ENCODE measurements at regions not wholly inside any gene's neighbourhood (a gene's known extent, or its start where the extent isn't known, plus 50 kb on each side); places are given as distances from the start of the nearest gene placed in this dataset.

DNA sequence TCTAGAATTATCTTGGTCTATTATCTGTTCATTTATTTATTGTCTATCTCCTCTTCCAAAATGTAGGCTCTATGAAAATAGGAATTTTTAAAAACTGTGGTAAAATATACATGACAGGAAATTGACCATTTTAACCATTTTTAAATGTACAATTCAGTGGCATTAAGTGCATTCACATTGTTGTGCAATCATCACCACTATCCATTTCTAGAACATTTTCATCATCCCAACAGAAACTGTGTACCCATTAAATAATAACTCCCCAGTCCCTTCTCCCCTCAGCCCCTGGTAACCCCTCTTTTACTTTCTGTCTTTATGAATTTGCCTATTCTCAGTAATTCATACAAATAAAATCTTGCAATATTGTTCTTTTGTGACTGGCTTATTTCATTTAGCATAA, 71.1 kb upstream of the LCLAT1 start:
- no peak overlapping the region for H3K27ac ChIP-seq
- TF ChIP-seq, protein P1, sequence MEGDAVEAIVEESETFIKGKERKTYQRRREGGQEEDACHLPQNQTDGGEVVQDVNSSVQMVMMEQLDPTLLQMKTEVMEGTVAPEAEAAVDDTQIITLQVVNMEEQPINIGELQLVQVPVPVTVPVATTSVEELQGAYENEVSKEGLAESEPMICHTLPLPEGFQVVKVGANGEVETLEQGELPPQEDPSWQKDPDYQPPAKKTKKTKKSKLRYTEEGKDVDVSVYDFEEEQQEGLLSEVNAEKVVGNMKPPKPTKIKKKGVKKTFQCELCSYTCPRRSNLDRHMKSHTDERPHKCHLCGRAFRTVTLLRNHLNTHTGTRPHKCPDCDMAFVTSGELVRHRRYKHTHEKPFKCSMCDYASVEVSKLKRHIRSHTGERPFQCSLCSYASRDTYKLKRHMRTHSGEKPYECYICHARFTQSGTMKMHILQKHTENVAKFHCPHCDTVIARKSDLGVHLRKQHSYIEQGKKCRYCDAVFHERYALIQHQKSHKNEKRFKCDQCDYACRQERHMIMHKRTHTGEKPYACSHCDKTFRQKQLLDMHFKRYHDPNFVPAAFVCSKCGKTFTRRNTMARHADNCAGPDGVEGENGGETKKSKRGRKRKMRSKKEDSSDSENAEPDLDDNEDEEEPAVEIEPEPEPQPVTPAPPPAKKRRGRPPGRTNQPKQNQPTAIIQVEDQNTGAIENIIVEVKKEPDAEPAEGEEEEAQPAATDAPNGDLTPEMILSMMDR (IDR thresholded peaks at IDR 0.05), result no peak
- no peaks in the 10 kb centered on the region for H3K36me3 ChIP-seq
- DNase-seq, result no peak
- intact Hi-C loops (cut with DNase I; ENCODE audit: low total_unique reads), result no loop called here
- no peak overlapping the region for H3K4me3 ChIP-seq
- H3K27me3 ChIP-seq, result no peaks in the 10 kb centered on the region
- no peaks in the 10 kb centered on the region for H3K9me3 ChIP-seq
- peaks cover 0 to 36% (median 30%) of the 10 kb centered on the region in 4 donors for H3K4me1 ChIP-seq

DNA sequence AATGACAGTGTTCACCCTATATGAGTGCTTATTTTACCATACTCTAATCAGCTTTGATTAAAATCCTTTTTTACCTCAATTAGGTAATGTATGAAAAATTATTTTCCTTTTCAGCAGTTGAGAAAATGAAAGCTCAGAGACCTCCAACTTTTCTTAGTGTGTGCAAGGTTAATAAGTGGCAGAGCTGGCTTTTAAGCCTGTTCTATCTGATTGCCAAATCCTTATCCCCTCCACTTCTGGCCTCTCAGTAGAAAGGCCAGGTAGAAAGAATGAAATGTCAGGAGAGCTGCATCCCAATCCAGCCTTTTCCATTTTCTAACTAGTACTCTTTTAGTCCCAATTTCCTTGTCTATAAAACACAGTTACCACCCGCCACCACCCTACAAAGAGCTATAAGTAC, 67.6 kb upstream of the LCLAT1 start:
- Histone ChIP-seq H3K36me3 (no peaks in the 10 kb centered on the region), H3K27me3 (no peaks in the 10 kb centered on the region), H3K4me3 (no peak overlapping the region), H3K4me1 (peaks cover 0 to 2% (median 0%) of the 10 kb centered on the region in 4 donors), H3K27ac (no peak overlapping the region), H3K9me3 (no peaks in the 10 kb centered on the region)
- no peak for DNase-seq
- intact Hi-C loops (cut with DNase I; ENCODE audit: low total_unique reads), result no loop called here
- TF ChIP-seq, protein P1 (IDR thresholded peaks at IDR 0.05), result no peak

DNA sequence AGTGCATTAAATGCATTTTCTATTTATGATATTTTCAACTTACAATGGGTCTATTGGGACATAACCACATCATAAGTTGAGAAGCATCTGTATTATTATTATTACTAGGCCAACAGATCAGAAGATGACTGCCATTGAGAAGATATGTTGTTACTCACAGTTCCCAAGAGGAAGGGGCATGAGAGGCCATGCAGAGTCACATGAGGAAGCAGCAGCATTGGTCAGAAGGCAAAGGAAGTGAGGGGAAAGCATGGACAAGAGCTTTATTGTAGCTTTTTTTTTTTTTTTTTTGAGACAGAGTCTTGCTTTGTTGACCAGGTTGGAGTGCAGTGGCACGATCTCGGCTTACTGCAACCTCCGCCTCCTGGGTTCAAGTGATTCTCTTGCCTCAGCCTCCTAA, 66.2 kb upstream of the LCLAT1 start:
- no peak for DNase-seq
- H3K27me3 ChIP-seq, result no peaks in the 10 kb centered on the region
- TF ChIP-seq, protein P1 (IDR thresholded peaks at IDR 0.05), result no peak
- H3K4me3 ChIP-seq, result no peak overlapping the region
- no peaks in the 10 kb centered on the region for H3K36me3 ChIP-seq
- intact Hi-C loops (cut with DNase I; ENCODE audit: low total_unique reads), result no loop called here
- H3K4me1 ChIP-seq, result no peaks in the 10 kb centered on the region
- H3K27ac ChIP-seq, result no peak overlapping the region
- no peaks in the 10 kb centered on the region for H3K9me3 ChIP-seq

DNA sequence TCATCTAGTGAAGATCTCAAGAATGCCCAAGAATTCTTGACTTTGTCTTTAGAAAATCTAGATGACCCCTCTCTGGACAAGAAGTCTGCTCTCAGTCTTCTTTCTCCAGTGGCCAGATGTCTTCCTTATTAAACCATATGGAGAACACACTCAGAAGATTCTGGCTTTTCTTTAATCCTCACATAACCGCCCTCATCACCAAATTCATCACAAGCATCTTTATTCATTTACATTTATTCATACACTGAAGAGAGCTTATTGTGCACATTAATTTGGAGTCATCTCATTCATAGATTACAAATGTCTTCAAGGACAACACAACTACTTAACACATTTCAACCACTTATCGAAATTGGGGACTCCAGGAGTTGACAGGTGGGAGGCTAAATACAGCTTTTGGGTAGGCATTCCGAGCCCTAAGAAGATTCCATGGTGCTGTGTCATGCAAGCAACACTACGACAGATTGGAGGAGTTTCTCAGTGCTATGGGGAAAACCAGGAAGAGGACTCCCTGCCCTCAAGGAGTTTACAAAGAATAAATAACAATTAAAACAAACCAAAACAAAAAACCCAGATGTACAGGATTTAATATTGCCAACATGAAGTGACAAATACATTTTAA, 64.8 kb upstream of the LCLAT1 start:
- intact Hi-C loops (cut with DNase I; ENCODE audit: low total_unique reads), result no loop called here
- no peaks in the 10 kb centered on the region for H3K9me3 ChIP-seq
- H3K27me3 ChIP-seq, result no peaks in the 10 kb centered on the region
- H3K36me3 ChIP-seq, result no peaks in the 10 kb centered on the region
- H3K4me3 ChIP-seq, result no peak overlapping the region
- TF ChIP-seq, protein P1 (IDR thresholded peaks at IDR 0.05), result no peak
- DNase-seq, result no peak
- no peaks in the 10 kb centered on the region for H3K4me1 ChIP-seq
- no peak overlapping the region for H3K27ac ChIP-seq

DNA sequence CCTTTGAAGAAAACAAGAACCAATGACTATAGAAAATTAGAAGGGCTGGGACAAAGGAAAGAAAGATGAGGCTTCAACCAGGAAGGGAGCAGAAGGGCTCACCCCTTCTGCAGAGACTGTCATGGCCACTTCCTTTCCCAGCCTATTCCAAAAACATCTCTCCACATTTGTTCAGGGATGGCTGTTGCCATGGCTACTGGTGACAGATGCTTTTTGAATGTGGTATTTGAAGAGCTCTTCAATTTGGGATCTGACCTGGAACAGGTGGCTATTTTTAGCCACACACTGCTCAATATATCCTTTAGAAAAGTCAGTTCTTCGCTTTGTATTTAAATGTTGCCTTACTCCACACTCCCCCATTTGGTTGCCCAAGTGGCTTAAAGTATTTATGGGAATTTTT, 64.1 kb upstream of the LCLAT1 start:
- DNase-seq, result no peak
- intact Hi-C loops (cut with DNase I; ENCODE audit: low total_unique reads), result no loop called here
- Histone ChIP-seq H3K36me3 (no peaks in the 10 kb centered on the region), H3K9me3 (no peaks in the 10 kb centered on the region), H3K4me3 (no peak overlapping the region), H3K27me3 (no peaks in the 10 kb centered on the region), H3K4me1 (no peaks in the 10 kb centered on the region), H3K27ac (no peak overlapping the region)
- TF ChIP-seq, protein P1 (IDR thresholded peaks at IDR 0.05), result no peak

DNA sequence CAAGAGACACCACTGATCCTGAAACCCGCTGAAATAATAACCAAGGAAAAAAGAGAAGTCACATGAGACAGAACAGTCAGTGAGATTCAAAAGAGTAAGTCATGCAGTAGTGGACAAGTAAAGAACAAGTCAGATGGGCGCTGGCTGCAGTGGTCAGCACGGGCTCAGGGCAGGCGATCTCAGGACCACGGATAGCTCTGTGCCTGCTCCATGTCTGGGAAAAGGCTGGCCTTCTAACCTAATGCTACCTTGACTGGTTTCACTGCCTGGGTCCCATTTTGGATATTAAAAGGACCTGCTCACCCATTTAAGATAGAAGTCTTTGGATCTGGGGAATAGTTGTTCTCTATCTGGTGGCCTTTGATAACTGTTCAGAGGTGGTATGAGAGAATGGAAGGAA, 61.7 kb upstream of the LCLAT1 start:
- TF ChIP-seq, protein P1 (IDR thresholded peaks at IDR 0.05), result no peak
- no peaks in the 10 kb centered on the region for H3K27me3 ChIP-seq
- intact Hi-C loops (cut with DNase I; ENCODE audit: low total_unique reads), result no loop called here
- H3K4me3 ChIP-seq, result no peak overlapping the region
- no peaks in the 10 kb centered on the region for H3K4me1 ChIP-seq
- no peaks in the 10 kb centered on the region for H3K36me3 ChIP-seq
- no peaks in the 10 kb centered on the region for H3K9me3 ChIP-seq
- no peak overlapping the region for H3K27ac ChIP-seq
- no peak for DNase-seq
